D721Med (cell line): ENCODE measurements at regions not wholly inside any gene's neighbourhood (a gene's known extent, or its start where the extent isn't known, plus 50 kb on each side); places are given as distances from the start of the nearest gene placed in this dataset.

Experiments used
- DNase-seq: peaks from one replicate; pipeline ENCODE4 v3.0.0; 2011; ENCODE audit warnings: low spot score; ENCODE audit not compliant: insufficient read length
- FAIRE-seq: peaks from 2 replicates; lab custom pipeline; 2011; peaks lifted over from hg19 to GRCh38; lab: Jason Lieb, UNC
- CTCF ChIP-seq: IDR thresholded peaks from 2 replicates; pipeline ENCODE4 v1.5.1; 2012; ENCODE audit warnings: mild to moderate bottlenecking, control low read depth; ENCODE audit not compliant: insufficient read depth; ENCODE audit errors: missing control alignments

GRCh38 chr4:67134616-67135015, 410.7 kb downstream of the CENPC start:
- FAIRE-seq = no peak
- no peak for DNase-seq
- TF ChIP-seq CTCF = no peak

GRCh38 chr4:67133162-67133561, 412.1 kb downstream of the CENPC start:
- FAIRE-seq = no peak
- TF ChIP-seq CTCF = no peak
- no peak for DNase-seq

GRCh38 chr4:67131224-67131623, 414.1 kb downstream of the CENPC start:
- FAIRE-seq (no peak), DNase-seq (no peak)
- TF ChIP-seq CTCF = no peak

DNA sequence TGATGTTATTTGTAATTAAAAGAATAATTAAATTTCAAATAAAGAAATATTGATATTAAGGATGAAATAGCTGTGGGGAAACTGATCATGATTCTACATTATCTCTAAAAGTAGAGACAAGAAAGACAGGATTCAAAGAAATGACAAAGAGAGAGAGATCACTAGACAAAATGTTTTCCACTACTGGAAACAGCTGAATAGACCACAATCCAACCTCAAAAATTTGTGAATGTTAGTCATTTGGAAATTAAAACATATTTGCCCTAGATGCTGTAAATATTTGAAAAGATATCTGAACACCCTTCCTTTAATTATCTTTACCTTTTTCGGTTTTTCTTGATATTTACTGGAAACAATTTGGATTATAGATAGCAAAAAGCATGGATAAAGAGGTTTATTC, 414.9 kb downstream of the CENPC start:
- TF ChIP-seq CTCF = no peak
- FAIRE-seq = no peak
- DNase-seq = no peak

GRCh38 chr4:67126570-67126969, 418.7 kb downstream of the CENPC start:
- no peak for FAIRE-seq

DNA sequence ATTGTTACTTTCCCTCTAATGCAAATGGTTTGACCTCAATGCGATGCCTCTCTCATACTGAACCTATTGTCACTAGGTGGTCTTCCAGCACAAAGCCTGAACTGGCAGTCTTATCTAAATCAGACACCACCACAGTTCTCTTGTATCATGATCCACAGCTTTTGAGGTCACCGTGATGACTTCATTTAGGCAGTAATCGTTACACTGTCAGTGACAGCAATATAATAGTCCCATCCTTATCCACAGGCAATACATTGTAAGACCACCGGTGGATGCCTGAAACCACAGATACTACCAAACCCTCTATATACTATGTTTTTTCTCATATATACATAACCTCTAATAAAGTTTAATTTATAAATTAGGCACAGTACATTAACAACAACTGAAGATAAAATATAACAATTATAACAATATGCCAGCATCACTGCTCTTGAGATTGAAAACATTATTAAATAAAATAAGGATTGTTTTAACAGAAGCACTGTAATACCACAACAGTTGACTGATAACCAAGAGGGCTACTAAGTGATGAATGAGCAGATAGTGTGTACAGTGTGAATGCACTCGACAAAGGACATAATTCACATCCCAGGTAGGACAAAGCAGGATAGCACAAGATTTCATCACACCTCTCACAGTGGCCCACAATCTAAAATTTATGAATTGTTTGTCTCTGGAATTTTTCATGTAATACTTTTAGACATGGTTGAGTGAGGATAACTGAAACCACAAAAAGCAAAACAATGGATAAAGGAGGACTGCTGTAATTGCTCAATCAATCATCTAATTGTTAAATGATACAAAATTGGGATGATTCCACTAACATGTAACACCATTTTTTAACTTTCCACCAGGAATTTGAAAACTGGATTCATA, 419.4 kb downstream of the CENPC start:
- no peak for TF ChIP-seq CTCF
- DNase-seq (no peak), FAIRE-seq (no peak)

More at GRCh38 chr4:67126570-67126969, 418.7 kb downstream of the CENPC start:
- no peak for DNase-seq
- TF ChIP-seq CTCF = no peak

- TF ChIP-seq CTCF = no peak
- FAIRE-seq (no peak), DNase-seq (no peak)
Measured at GRCh38 chr4:67124716-67125115, 420.6 kb downstream of the CENPC start.
